Dendritic cell treated with granulocyte-macrophage colony-stimulating factor and Interleukin-4, amounts not matched to agents 40 ng/mL and 50 ng/mL, for 4 days (primary cell): ENCODE measurements at regions not wholly inside any gene's neighbourhood (a gene's known extent, or its start where the extent isn't known, plus 50 kb on each side); places are given as distances from the start of the nearest gene placed in this dataset.

ENCODE experiments used
- H3K27ac Mint-ChIP-seq: one replicate; pipeline ENCODE4 v1.8.0; 2022; ENCODE audit warnings: mild to moderate bottlenecking, mixed read lengths
- H3K27me3 Mint-ChIP-seq: one replicate; pipeline ENCODE4 v1.8.0; 2022; ENCODE audit warnings: mild to moderate bottlenecking, mixed read lengths
- H3K36me3 Mint-ChIP-seq: one replicate; pipeline ENCODE4 v1.8.0; 2022; ENCODE audit warnings: low read depth, mixed read lengths
- H3K4me1 Mint-ChIP-seq: one replicate; pipeline ENCODE4 v1.8.0; 2022; ENCODE audit warnings: low read depth, mixed read lengths
- H3K4me3 Mint-ChIP-seq: one replicate; pipeline ENCODE4 v1.8.0; 2022; ENCODE audit warnings: mild to moderate bottlenecking, moderate library complexity, mixed read lengths
- H3K9me3 Mint-ChIP-seq: one replicate; pipeline ENCODE4 v1.8.0; 2022; ENCODE audit warnings: mixed read lengths
- intact Hi-C: fragments of 100-400 bp; cut with micrococcal nuclease; formaldehyde crosslinking; loops from one replicate; pipeline ENCODE4 v1.15.0; 2022

DNA sequence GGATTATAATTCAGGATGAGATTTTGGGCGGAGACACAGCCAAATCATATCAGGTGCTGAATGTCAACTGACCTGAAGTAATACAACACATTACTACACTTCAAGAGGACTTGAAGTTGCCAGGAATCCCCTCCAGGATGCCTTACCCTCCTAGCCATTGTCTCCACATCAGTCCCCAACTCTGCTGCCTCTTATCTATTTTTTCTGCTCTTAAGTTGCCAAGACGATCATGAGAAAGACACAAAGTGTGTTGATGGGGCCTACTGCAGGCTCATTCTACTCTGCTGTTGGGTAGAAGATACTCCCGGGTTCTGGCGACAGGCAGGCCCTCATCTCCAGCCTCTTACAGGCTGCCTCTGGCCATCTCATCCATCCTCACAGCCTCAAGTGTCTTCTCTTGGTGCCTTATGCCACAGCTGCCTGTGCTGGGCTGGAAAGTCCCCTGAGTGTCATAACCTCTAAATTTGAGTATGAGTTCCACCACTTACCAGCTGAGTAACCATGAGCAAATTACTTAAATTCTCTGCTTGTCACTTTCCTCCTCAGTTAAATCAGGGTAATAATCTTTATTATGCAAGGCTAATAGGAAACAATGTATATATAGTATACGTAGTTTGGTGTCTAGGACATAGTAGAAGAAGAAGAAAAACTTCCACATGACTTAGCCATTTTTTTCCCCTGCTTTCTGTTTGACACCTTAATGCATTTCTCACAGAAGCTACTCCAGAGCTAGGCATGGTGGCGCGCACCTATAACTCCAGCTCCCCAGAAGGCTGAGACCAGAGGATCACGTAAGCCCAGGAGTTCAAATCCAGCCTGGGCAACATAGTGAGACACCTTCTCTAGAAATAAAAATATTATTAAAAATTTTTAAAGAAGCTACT lies 73.0 kb upstream of the SNX2 start:
- Mint-ChIP-seq H3K4me3 (no peak overlapping the region), H3K9me3 (no peaks in the 10 kb centered on the region), H3K36me3 (no peaks in the 10 kb centered on the region), H3K27me3 (no peaks in the 10 kb centered on the region), H3K4me1 (peaks cover 19% of the 10 kb centered on the region), H3K27ac (peak overlapping the region; percentile 50)
- intact Hi-C loops: loop anchor here (5.0 kb wide), 1 partner anchor 75 kb away; the partner anchor contains the start of gene SNX2

DNA sequence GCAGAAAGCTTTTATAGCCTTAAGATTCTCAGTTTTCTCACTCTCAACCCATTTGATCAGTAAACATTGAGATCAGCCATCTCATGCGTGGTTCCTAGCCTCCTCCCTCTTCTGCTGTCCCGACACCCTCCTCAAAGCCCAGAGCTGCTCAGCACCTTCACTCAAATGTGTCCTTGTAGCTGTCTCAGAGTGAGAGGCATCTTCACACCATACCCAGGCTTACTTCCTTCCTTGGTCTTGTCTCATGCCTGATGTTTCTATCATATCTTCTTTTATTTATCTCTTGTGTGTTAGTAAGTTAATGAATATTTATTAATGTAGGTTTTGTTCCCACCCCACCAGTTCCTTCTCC lies 72.4 kb upstream of the SNX2 start:
- intact Hi-C loops: loop anchor here (5.0 kb wide), 1 partner anchor 75 kb away; the partner anchor contains the start of gene SNX2
- no peaks in the 10 kb centered on the region for H3K36me3 Mint-ChIP-seq
- peak overlapping the region; percentile 50 for H3K27ac Mint-ChIP-seq
- H3K4me3 Mint-ChIP-seq: no peak overlapping the region
- no peaks in the 10 kb centered on the region for H3K9me3 Mint-ChIP-seq
- H3K4me1 Mint-ChIP-seq: peaks cover 13% of the 10 kb centered on the region
- H3K27me3 Mint-ChIP-seq: no peaks in the 10 kb centered on the region

DNA sequence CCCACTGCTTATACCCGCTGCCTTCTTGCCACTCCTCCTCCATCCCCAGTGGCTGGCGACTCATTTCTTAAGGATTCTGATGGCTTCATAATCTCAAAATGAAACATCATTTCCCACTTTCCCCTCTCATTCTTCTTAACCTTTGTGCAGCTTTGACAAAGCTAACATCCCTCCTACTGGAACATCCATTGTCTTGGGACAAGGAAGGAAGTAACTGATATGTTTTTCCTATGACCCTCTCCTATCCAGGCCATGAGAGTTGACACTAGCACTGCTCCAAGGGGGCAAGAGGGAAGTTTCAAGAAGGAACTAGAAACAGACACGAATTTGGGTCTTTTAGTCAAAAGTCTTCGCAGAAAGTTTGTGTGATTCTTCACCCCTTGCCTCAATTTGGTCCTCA lies 71.7 kb upstream of the SNX2 start:
- H3K27ac Mint-ChIP-seq: peak overlapping the region; percentile 50
- no peaks in the 10 kb centered on the region for H3K27me3 Mint-ChIP-seq
- intact Hi-C loops: loop anchor here (5.0 kb wide), 1 partner anchor 74 kb away; the partner anchor contains the start of gene SNX2
- no peaks in the 10 kb centered on the region for H3K9me3 Mint-ChIP-seq
- H3K4me3 Mint-ChIP-seq: no peak overlapping the region
- peaks cover 13% of the 10 kb centered on the region for H3K4me1 Mint-ChIP-seq
- no peaks in the 10 kb centered on the region for H3K36me3 Mint-ChIP-seq

DNA sequence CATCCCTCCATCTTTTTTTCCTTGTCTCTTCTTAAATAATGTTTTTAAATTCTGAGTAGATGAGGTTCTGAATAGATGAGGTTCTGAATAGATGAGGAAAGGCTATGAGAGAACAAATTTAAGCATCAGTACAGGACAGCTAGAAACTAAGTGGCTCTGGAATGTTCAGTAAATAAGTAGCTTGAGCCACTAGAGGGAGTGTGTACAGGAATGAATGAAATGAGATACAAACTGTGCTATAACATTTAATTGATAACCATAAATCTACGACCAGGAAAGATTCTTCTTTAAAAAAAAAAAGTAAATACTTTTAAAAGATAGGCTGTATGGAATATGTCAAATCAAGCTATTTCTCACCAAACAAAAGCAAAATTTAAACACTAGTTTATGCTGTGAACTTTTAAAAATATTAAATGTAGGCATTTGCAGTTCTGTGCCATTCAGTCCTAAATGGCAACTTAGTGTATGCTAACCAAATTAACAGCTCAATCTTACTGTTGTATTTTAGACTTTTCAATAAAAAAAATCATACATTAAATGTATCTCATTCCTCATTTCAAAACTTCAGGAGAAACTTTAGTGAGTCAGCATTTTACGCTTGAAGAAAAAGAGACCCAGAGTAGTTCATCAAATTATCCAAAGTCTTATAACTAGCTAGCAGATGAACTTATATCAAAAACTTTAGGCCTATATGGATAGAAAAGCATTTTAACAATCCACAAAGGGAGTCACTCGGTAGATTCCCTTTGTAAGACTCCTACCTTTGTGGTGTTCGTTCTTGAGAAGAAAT lies 70.4 kb upstream of the SNX2 start:
- H3K27ac Mint-ChIP-seq: no peak overlapping the region
- peaks cover 4% of the 10 kb centered on the region for H3K27me3 Mint-ChIP-seq
- peaks cover 13% of the 10 kb centered on the region for H3K4me1 Mint-ChIP-seq
- H3K4me3 Mint-ChIP-seq: no peak overlapping the region
- H3K9me3 Mint-ChIP-seq: no peaks in the 10 kb centered on the region
- intact Hi-C loops: loop anchor here (5.0 kb wide), 1 partner anchor 73 kb away; the partner anchor contains the start of gene SNX2
- H3K36me3 Mint-ChIP-seq: no peaks in the 10 kb centered on the region

DNA sequence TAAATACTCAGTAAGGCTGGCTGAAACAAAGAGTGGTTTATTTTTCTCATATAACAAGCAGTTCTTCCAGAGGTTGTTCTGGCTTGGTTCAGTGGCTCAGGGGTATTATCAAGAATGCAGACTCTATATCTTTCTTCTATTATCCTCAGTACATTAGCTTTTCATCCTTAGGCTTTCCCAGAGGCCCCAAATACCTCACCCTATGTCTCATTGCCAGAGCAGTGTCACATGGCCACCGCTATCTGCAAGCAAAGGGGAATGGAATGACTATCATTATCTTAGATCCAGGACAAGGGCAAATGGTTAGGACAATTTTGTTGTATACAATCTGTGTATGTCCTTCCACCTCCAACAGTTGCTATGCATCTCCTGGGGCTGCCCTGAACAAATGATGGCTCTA lies 69.0 kb upstream of the SNX2 start:
- Mint-ChIP-seq H3K4me1 (peaks cover 13% of the 10 kb centered on the region), H3K27me3 (peaks cover 4% of the 10 kb centered on the region), H3K9me3 (no peaks in the 10 kb centered on the region), H3K36me3 (no peaks in the 10 kb centered on the region), H3K27ac (no peak overlapping the region), H3K4me3 (no peak overlapping the region)
- intact Hi-C loops: no loop called here

DNA sequence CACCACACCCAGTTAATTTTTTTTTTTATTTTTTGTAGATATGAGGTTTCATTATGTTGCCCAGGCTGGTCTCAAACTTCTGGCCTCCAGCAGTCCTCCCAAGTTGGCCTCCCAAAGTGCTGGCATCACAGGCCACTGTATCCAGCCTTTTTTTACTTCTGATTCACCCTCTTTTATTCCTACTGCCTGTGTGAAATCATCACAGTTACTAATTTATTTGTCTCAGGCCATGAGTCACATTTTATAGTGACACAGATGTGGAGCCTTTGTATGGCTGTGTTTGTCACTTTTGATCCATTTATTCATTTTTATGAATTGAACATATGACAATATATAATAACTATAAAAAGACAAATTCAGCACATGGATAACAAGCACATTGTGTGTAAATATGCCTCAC lies 67.1 kb upstream of the SNX2 start:
- peaks cover 7% of the 10 kb centered on the region for H3K4me1 Mint-ChIP-seq
- no peak overlapping the region for H3K4me3 Mint-ChIP-seq
- H3K27ac Mint-ChIP-seq: no peak overlapping the region
- no peaks in the 10 kb centered on the region for H3K36me3 Mint-ChIP-seq
- H3K27me3 Mint-ChIP-seq: peaks cover 4% of the 10 kb centered on the region
- intact Hi-C loops: no loop called here
- H3K9me3 Mint-ChIP-seq: no peaks in the 10 kb centered on the region

DNA sequence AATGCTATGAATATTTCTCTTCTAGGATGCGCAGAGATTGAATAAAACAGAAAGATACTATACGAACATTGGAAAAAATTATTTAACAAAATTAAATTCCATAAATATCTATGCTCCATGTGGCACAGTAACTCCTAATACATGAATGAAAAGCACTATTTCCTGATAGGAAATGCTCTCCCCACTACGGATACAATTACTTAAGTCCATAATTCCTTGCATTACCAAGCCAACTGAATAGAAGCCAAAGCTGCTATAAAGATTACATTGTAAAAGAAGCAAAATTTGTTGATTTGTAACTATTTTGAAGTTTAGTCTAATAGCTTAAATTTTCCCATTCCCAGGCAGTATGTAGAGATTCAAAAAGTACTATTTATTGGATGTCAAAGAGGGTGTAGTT lies 61.8 kb upstream of the SNX2 start:
- Mint-ChIP-seq H3K4me1 (peaks cover 7% of the 10 kb centered on the region), H3K27ac (no peak overlapping the region), H3K9me3 (no peaks in the 10 kb centered on the region), H3K4me3 (no peak overlapping the region), H3K27me3 (peaks cover 18% of the 10 kb centered on the region), H3K36me3 (no peaks in the 10 kb centered on the region)
- intact Hi-C loops: no loop called here

DNA sequence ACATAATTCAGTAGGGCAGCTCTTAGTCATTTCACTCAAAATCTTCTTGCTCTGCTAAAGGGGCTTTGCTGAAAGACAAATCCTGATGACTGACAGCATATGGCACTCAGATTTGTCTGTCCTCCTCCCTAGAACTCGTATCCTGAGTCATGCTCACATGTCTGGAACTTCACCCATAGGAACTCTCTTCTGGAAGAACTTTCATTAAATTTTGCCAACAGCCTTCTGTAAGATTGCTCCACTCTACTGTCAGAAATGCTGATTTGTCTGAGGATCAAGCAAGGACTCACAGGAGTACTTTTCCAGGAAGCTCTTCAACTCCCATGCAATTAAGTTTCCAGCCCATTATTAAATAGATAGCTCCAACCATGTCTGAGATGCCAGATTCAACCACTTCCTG lies 59.8 kb upstream of the SNX2 start:
- Mint-ChIP-seq H3K4me3 (no peak overlapping the region), H3K4me1 (peaks cover 7% of the 10 kb centered on the region), H3K27ac (no peak overlapping the region), H3K36me3 (no peaks in the 10 kb centered on the region), H3K27me3 (peaks cover 19% of the 10 kb centered on the region), H3K9me3 (no peaks in the 10 kb centered on the region)
- intact Hi-C loops: no loop called here

DNA sequence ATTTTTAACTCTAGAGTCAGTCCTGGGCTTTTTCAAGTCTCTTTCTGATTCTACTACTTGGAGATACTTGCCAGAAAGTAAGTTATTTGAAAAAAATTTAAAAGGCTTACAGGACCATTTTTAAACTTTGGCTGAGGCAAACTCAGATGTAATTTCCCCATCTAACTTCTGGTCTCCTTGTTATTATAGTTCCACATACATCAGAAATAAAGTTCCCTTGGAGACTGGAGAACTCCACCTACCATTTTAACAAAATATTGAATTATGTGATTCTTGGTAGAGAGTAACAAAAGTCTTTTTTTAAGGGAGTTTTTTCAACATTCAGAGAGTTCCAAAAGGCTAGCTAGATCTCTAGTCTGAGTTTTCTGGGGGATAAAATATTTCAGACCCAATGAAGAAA lies 56.3 kb upstream of the SNX2 start:
- H3K4me3 Mint-ChIP-seq: no peak overlapping the region
- H3K27ac Mint-ChIP-seq: no peak overlapping the region
- intact Hi-C loops: no loop called here
- H3K36me3 Mint-ChIP-seq: no peaks in the 10 kb centered on the region
- H3K9me3 Mint-ChIP-seq: no peaks in the 10 kb centered on the region
- H3K27me3 Mint-ChIP-seq: peaks cover 19% of the 10 kb centered on the region
- peaks cover 25% of the 10 kb centered on the region for H3K4me1 Mint-ChIP-seq

DNA sequence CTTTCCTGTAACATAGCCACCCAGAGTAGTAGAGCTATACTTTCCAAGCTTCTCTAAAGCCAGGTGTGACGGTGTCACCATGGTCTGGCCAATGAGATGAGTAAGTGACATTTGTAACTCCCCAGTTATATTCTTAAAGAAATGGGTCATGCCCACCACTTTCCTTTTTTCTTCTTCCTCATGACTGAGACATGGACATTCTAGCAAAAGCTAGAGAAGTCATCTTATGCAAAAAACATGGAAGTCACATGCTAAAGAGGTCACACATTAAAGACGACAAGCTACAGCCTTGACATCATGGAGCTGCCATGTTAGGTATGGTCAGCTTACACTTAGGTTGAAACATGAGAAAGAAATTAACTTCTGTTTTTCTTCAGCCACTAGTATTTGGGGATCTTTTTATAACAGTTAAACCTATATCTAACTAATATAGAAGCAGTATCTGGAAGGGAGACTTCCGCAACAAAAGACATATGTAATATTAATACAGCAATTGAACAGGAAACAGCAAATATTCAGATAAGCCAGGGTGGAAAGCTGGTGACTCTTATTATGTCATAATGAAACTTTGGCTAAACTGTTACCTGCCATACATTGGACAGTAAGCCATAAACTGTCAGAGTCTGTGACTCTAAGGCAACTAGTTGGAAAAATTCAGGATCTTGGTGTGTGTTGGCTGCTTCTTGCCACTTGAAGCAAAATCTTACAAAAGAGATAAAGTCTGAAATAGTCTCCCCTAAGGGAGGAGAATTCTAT lies 54.7 kb upstream of the SNX2 start:
- no peaks in the 10 kb centered on the region for H3K36me3 Mint-ChIP-seq
- no peaks in the 10 kb centered on the region for H3K9me3 Mint-ChIP-seq
- H3K27me3 Mint-ChIP-seq: peaks cover 19% of the 10 kb centered on the region
- H3K4me1 Mint-ChIP-seq: peaks cover 24% of the 10 kb centered on the region
- no peak overlapping the region for H3K27ac Mint-ChIP-seq
- intact Hi-C loops: no loop called here
- H3K4me3 Mint-ChIP-seq: no peak overlapping the region

DNA sequence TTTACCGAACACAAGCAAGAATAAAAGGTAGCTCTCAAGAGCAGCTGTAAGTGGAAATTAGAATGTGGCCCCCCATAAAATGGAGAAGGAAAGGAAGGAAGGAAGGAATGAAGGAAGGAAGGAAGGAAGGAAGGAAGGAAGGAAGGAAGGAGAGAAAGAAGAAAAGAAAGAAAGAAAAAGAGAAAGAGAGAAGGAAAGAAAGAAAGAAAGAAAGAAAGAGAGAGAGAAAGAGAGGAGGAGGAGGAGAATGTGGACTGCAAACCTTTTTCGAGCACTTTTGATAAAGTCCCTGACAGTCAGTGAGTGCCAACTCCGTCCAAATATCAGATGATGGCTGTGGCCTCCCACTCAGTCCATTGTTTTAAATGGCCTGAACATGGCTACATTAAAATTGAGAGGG lies 53.8 kb upstream of the SNX2 start:
- H3K27ac Mint-ChIP-seq: no peak overlapping the region
- H3K36me3 Mint-ChIP-seq: no peaks in the 10 kb centered on the region
- peaks cover 18% of the 10 kb centered on the region for H3K27me3 Mint-ChIP-seq
- no peak overlapping the region for H3K4me3 Mint-ChIP-seq
- peaks cover 26% of the 10 kb centered on the region for H3K4me1 Mint-ChIP-seq
- H3K9me3 Mint-ChIP-seq: no peaks in the 10 kb centered on the region
- intact Hi-C loops: no loop called here

DNA sequence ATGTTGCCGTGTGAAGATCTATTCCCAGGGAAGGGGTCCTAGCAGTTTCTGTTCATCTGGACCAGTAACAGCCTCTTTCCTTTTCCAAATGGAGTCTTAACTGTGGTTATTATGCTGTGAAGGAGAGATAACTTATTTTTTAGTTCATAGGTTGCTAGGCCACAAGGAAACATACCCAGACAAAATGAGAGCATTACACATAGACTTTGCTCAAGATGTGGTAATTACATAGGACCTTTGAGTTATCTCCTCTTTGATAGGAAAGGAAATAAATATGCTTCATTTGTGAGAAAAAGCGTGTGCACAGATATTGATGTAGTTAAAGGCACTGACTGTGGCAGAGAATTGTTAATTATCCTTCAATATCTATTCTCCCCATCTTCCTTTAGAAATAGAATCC lies 52.5 kb upstream of the SNX2 start:
- Mint-ChIP-seq H3K27me3 (peaks cover 10% of the 10 kb centered on the region), H3K9me3 (no peaks in the 10 kb centered on the region), H3K4me1 (peaks cover 29% of the 10 kb centered on the region), H3K36me3 (no peaks in the 10 kb centered on the region), H3K27ac (no peak overlapping the region), H3K4me3 (no peak overlapping the region)
- intact Hi-C loops: no loop called here

DNA sequence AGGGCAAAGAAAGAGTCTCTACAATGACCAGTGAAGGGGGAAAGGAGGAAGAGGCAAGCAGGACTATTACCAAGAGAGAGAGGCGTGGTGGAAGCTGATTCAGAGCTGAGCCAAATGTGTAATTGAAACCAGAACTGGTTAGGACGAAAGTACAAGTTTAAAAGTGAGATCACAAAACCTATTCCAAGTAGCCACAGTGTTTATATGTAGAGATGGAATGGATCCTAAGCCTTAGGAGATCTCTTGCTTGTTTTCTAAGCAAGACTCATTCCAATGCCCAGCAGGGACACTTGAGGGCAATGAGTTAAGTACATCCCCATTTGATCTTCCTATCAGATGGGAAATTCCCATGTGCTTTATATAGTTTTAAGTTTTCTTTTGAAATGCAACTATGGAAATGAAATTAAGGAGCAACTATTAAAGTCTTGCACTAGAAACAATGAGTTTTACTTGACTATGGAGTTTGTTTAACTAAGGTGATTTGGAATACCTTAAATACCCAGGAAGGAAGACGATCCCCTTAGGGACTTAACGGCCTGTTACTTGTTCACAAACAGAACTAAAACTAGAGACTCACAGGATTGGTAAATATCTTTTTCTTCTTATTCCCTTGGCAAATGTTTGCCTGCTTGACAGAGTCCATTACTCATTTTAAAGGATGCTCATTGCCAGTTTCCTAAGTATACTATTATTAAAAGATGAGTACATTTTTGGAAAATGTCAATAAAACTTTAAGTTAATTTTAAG lies 51.1 kb upstream of the SNX2 start:
- intact Hi-C loops: no loop called here
- Mint-ChIP-seq H3K9me3 (peaks cover 4% of the 10 kb centered on the region), H3K27ac (peak overlapping the region; percentile 46), H3K4me1 (peaks cover 31% of the 10 kb centered on the region), H3K27me3 (peaks cover 15% of the 10 kb centered on the region), H3K36me3 (peaks cover 2% of the 10 kb centered on the region), H3K4me3 (no peak overlapping the region)
